Adrenal gland (tissue), 9 donors: ENCODE measurements at regions not wholly inside any gene's neighbourhood (a gene's known extent, or its start where the extent isn't known, plus 50 kb on each side); places are given as distances from the start of the nearest gene placed in this dataset.

Source experiments
- DNase-seq, 7 donors: peaks; one replicate each; pipeline ENCODE4 v3.0.0-alpha.2; 2019 to 2020
- H3K27ac ChIP-seq, 5 donors: fragments of 200-600 bp; sonication (generic) in 4 of 5; 1 replicate in 3 of 5; 2 replicates in 2 of 5; pipeline versions ENCODE4 v1.5.1 to v1.8.0; 2016 to 2020; ENCODE audit warnings: mild to moderate bottlenecking in 1 of 5
- H3K27me3 ChIP-seq: fragments of 200-600 bp; 2 replicates; pipeline ENCODE4 v1.8.0; 2021
- H3K36me3 ChIP-seq, 2 donors: fragments of 200-600 bp; replicated peaks in 1 of 2; 1 replicate in 1 of 2; 2 replicates in 1 of 2; pipeline versions ENCODE4 v1.5.1 to v1.8.0; 2018 to 2022
- H3K4me1 ChIP-seq, 2 donors: fragments of 200-600 bp; replicated peaks in 1 of 2; 1 replicate in 1 of 2; 2 replicates in 1 of 2; pipeline versions ENCODE4 v1.5.1 to v1.8.0; 2018 to 2021
- H3K4me3 ChIP-seq, 4 donors: fragments of 200-600 bp; sonication (generic) in 3 of 4; one replicate each; pipeline ENCODE4 v1.5.1; 2016 to 2018
- H3K9me3 ChIP-seq, 3 donors: fragments of 200-600 bp; sonication (generic) in 1 of 3; replicated peaks in 1 of 3; 1 replicate in 2 of 3; 2 replicates in 1 of 3; pipeline versions ENCODE4 v1.5.1 to v1.8.0; 2016 to 2021
- POLR2A ChIP-seq, 2 donors: fragments of 450-650 bp; IDR thresholded peaks; one replicate each; pipeline ENCODE4 v1.6.1; 2017; ENCODE audit warnings: antibody characterized with exemption in 2 of 2, mild to moderate bottlenecking in 2 of 2, moderate library complexity in 1 of 2
- WGBS, 4 donors: extraction: QIAGEN DNeasy Blood & Tissue Kit in 2 of 4; methylation state at CpG; one replicate each; pipeline versions ENCODE4 v1.1.5 to v1.1.7; 2013 to 2017; 5-methylcytosine and 5-hydroxymethylcytosine counted together
- intact Hi-C, 2 donors: fragments of 100-400 bp; cut with DNase I; formaldehyde crosslinking; loops; one replicate each; pipeline versions ENCODE4 v1.14.1 to v1.15.0; 2022 to 2023
- TF ChIP-seq, protein P1 (sequence below), 6 experiments: fragments of 450-650 bp in 4 of 6; fragments of 200-600 bp in 2 of 6; sonication (generic) in 1 of 6; IDR thresholded peaks; 1 replicate in 5 of 6; 2 replicates in 1 of 6; pipeline versions ENCODE4 v1.5.1 to v1.8.0; 2016 to 2021; ENCODE audit warnings: antibody characterized with exemption in 6 of 6, mild to moderate bottlenecking in 2 of 6, moderate library complexity in 1 of 6
- donor health status: healthy with polysubstance abuse.
- donor health status: Bipolar disorder and iron deficiency.
- donor health status: DM: yes; HTN: yes; CAD: no.
- donor health status: DM: no; HTN: no; CAD: no.
- donor health status: DM: no; HTN: no; CAD: no.

DNA sequence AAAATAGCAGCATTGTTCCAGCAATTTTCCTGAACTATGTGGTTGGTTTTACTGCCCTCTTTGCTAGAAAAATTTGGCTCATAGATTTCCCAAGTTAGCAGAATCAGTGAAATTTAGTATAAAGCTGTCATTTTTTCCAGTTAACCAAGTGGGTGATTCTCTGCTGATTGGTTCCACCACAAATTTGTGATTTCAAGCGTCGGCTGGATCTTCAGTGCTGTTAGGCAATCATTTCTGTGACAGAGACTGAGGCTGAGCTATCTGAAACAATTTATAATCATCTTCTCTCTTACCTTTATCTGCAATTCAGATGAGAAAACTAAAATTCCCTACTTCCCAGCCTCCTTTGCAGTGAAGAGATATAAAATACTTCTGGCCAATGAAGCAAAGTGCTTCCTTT is 68.6 kb upstream of the OTUD4 start:
- 70 to 80% (median 75%) methylated on average over 2 of the region's 2 CpGs for WGBS, 4 donors
- TF ChIP-seq, protein P1, sequence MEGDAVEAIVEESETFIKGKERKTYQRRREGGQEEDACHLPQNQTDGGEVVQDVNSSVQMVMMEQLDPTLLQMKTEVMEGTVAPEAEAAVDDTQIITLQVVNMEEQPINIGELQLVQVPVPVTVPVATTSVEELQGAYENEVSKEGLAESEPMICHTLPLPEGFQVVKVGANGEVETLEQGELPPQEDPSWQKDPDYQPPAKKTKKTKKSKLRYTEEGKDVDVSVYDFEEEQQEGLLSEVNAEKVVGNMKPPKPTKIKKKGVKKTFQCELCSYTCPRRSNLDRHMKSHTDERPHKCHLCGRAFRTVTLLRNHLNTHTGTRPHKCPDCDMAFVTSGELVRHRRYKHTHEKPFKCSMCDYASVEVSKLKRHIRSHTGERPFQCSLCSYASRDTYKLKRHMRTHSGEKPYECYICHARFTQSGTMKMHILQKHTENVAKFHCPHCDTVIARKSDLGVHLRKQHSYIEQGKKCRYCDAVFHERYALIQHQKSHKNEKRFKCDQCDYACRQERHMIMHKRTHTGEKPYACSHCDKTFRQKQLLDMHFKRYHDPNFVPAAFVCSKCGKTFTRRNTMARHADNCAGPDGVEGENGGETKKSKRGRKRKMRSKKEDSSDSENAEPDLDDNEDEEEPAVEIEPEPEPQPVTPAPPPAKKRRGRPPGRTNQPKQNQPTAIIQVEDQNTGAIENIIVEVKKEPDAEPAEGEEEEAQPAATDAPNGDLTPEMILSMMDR (IDR thresholded peaks at IDR 0.05): no peak
- no peak for TF ChIP-seq POLR2A (IDR thresholded peaks at IDR 0.05)
- H3K4me3 ChIP-seq: no peak overlapping the region
- H3K27me3 ChIP-seq: peaks cover 5% of the 10 kb centered on the region
- no peaks in the 10 kb centered on the region for H3K4me1 ChIP-seq
- DNase-seq: no peak
- H3K27ac ChIP-seq: no peak overlapping the region
- no peaks in the 10 kb centered on the region for H3K36me3 ChIP-seq
- H3K9me3 ChIP-seq: no peaks in the 10 kb centered on the region
- intact Hi-C loops: no loop called here

GRCh38 chr4:145248502-145248901 is 68.1 kb upstream of the OTUD4 start:
- 71 to 83% (median 76%) methylated on average over 1 of the region's 1 CpG for WGBS, 4 donors
- DNase-seq: no peak
- intact Hi-C loops: no loop called here
- H3K9me3 ChIP-seq: no peaks in the 10 kb centered on the region
- TF ChIP-seq, protein P1 (IDR thresholded peaks at IDR 0.05): no peak
- TF ChIP-seq POLR2A (IDR thresholded peaks at IDR 0.05): no peak
- H3K4me3 ChIP-seq: no peak overlapping the region
- no peaks in the 10 kb centered on the region for H3K36me3 ChIP-seq
- peaks cover 7% of the 10 kb centered on the region for H3K27me3 ChIP-seq
- no peaks in the 10 kb centered on the region for H3K4me1 ChIP-seq
- H3K27ac ChIP-seq: no peak overlapping the region

- no peak overlapping the region for H3K4me3 ChIP-seq
- DNase-seq: peak in 6 of 7 donors; percentile 16 to 54 (median 30)
- no peaks in the 10 kb centered on the region for H3K27me3 ChIP-seq
- H3K4me1 ChIP-seq: peaks cover 0 to 7% of the 10 kb centered on the region in 2 donors
- no peak overlapping the region for H3K27ac ChIP-seq
- H3K9me3 ChIP-seq: no peaks in the 10 kb centered on the region
- TF ChIP-seq POLR2A (IDR thresholded peaks at IDR 0.05): no peak
- TF ChIP-seq, protein P1 (IDR thresholded peaks at IDR 0.05): peak; percentile 19 to 65 (median 57)
- H3K36me3 ChIP-seq: no peaks in the 10 kb centered on the region
- intact Hi-C loops: loop anchor here (5.0 to 10.0 kb wide), 3 partner anchors 321 to 381 kb away; partner anchors contain the start of gene MMAA (in 1 of the 2)
- WGBS, 4 donors: 33 to 43% (median 36%) methylated on average over 1 of the region's 1 CpG
These were observed 53.8 kb upstream of the OTUD4 start for GRCh38 chr4:145234091-145234706.

DNA sequence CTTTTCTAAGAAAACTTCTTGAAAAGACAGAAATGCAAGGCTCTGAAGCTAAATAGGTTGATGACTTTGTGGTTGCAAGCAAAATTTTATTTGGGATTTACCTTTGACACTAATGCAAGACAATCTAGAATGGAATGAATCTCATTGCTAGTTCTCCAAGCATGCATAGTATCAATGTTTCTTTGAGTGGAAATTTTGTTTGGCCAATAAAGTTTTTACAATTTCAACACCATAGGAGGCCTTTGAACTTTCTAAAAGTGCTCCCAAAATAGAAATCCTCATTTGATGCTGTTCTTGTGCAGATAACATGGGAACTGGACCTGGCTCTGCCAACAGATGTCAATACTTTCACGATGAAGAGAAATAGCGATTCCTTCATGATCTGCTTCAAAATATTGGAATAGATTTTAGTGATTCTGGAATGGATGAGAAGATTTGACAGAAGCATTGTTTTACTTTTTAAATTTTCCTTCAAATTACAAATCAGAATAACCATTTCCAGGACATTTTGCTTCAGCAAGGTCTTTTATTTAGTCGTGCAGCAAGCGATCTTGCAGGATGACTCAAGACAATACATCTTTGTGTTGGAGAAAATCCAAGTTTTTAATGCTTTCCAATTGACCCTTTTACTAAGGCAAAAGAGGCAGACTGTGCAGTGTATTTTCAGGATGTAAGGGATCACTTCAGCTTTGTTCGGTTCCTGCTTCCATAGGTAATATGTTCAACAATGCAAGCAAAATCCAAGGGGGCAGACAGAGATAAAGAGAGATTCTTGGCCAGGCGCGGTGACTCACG is 51.7 kb upstream of the OTUD4 start:
- Histone ChIP-seq H3K27me3 (no peaks in the 10 kb centered on the region), H3K27ac (no peak overlapping the region), H3K9me3 (no peaks in the 10 kb centered on the region), H3K4me3 (no peak overlapping the region), H3K4me1 (peaks cover 0 to 7% of the 10 kb centered on the region in 2 donors), H3K36me3 (no peaks in the 10 kb centered on the region)
- intact Hi-C loops: loop anchor here (5.0 to 10.0 kb wide), 3 partner anchors 323 to 383 kb away; partner anchors contain the start of gene MMAA (in 1 of the 2)
- no peak for DNase-seq
- no peak for TF ChIP-seq POLR2A (IDR thresholded peaks at IDR 0.05)
- TF ChIP-seq, protein P1 (IDR thresholded peaks at IDR 0.05): no peak
- 59 to 67% (median 60%) methylated on average over 8 of the region's 8 CpGs for WGBS, 4 donors
